ENCODE measurements at regions not wholly inside any gene's neighbourhood (a gene's known extent, or its start where the extent isn't known, plus 50 kb on each side); places are given as distances from the start of the nearest gene placed in this dataset.
A peak's percentile ranks its signal among the peaks of the same experiment; 100 is the strongest.

GRCh38 chr10:21173802-21174714, 276.9 kb upstream of the NEBL start:
- DNase-seq (ENCODE audit: extremely low read depth, low read depth), result no peak
- TF ChIP-seq CTCF (IDR thresholded peaks at IDR 0.05; ENCODE audit: low read depth, low read length, missing control alignments), result no peak

GRCh38 chr10:21172930-21173801, 276.1 kb upstream of the NEBL start:
- DNase-seq (ENCODE audit: extremely low read depth, low read depth), result no peak
- peak overlapping the region; percentile 15; the same call in 1 of the 2 replicates for H3K4me3 ChIP-seq (replicated peaks; ENCODE audit: low read depth, low read length)
- TF ChIP-seq CTCF (IDR thresholded peaks at IDR 0.05; ENCODE audit: low read depth, low read length, missing control alignments), result no peak

More at GRCh38 chr10:21173802-21174714, 276.9 kb upstream of the NEBL start:
- peak overlapping the region; percentile 15; the same call in 1 of the 2 replicates for H3K4me3 ChIP-seq (replicated peaks; ENCODE audit: low read depth, low read length)

GRCh38 chr10:21172542-21172929, 275.4 kb upstream of the NEBL start:
- no peak for TF ChIP-seq CTCF (IDR thresholded peaks at IDR 0.05; ENCODE audit: low read depth, low read length, missing control alignments)
- no peak overlapping the region for H3K4me3 ChIP-seq (replicated peaks; ENCODE audit: low read depth, low read length)

GRCh38 chr10:21171936-21172541, 274.9 kb upstream of the NEBL start:
- no peak for TF ChIP-seq CTCF (IDR thresholded peaks at IDR 0.05; ENCODE audit: low read depth, low read length, missing control alignments)
- H3K4me3 ChIP-seq (replicated peaks; ENCODE audit: low read depth, low read length), result no peak overlapping the region
- DNase-seq (ENCODE audit: extremely low read depth, low read depth), result no peak

More at GRCh38 chr10:21172542-21172929, 275.4 kb upstream of the NEBL start:
- no peak for DNase-seq (ENCODE audit: extremely low read depth, low read depth)

GRCh38 chr10:21171197-21171935, 274.3 kb upstream of the NEBL start:
- TF ChIP-seq CTCF (IDR thresholded peaks at IDR 0.05; ENCODE audit: low read depth, low read length, missing control alignments), result peak; percentile 37
- no peak for DNase-seq (ENCODE audit: extremely low read depth, low read depth)

GRCh38 chr10:21170216-21170615, 273.1 kb upstream of the NEBL start:
- no peak overlapping the region for H3K4me3 ChIP-seq (replicated peaks; ENCODE audit: low read depth, low read length)
- no peak for DNase-seq (ENCODE audit: extremely low read depth, low read depth)
- no peak for TF ChIP-seq CTCF (IDR thresholded peaks at IDR 0.05; ENCODE audit: low read depth, low read length, missing control alignments)

More at GRCh38 chr10:21171197-21171935, 274.3 kb upstream of the NEBL start:
- H3K4me3 ChIP-seq (replicated peaks; ENCODE audit: low read depth, low read length), result no peak overlapping the region

All from HFF-Myc (cell line).